Adrenal gland (tissue), 5 donors: ENCODE measurements at regions not wholly inside any gene's neighbourhood (a gene's known extent, or its start where the extent isn't known, plus 50 kb on each side); places are given as distances from the start of the nearest gene placed in this dataset.

Source experiments
- CTCF ChIP-seq, 6 experiments: fragments of 450-650 bp in 4 of 6; fragments of 200-600 bp in 2 of 6; sonication (generic) in 1 of 6; IDR thresholded peaks; 1 replicate in 5 of 6; 2 replicates in 1 of 6; pipeline versions ENCODE4 v1.5.1 to v1.8.0; 2016 to 2021; ENCODE audit warnings: antibody characterized with exemption in 6 of 6, mild to moderate bottlenecking in 2 of 6, moderate library complexity in 1 of 6
- POLR2A ChIP-seq, 2 donors: fragments of 450-650 bp; IDR thresholded peaks; one replicate each; pipeline ENCODE4 v1.6.1; 2017; ENCODE audit warnings: antibody characterized with exemption in 2 of 2, mild to moderate bottlenecking in 2 of 2, moderate library complexity in 1 of 2
- donor health status: DM: no; HTN: no; CAD: no.

- TF ChIP-seq CTCF (IDR thresholded peaks at IDR 0.05): no peak
- no peak for TF ChIP-seq POLR2A (IDR thresholded peaks at IDR 0.05)
Measured at GRCh38 chr7:80259-81067, 111.9 kb upstream of the FAM20C start.
